ENCODE measurements at regions not wholly inside any gene's neighbourhood (a gene's known extent, or its start where the extent isn't known, plus 50 kb on each side); places are given as distances from the start of the nearest gene placed in this dataset.
A peak's percentile ranks its signal among the peaks of the same experiment; 100 is the strongest.

DNA sequence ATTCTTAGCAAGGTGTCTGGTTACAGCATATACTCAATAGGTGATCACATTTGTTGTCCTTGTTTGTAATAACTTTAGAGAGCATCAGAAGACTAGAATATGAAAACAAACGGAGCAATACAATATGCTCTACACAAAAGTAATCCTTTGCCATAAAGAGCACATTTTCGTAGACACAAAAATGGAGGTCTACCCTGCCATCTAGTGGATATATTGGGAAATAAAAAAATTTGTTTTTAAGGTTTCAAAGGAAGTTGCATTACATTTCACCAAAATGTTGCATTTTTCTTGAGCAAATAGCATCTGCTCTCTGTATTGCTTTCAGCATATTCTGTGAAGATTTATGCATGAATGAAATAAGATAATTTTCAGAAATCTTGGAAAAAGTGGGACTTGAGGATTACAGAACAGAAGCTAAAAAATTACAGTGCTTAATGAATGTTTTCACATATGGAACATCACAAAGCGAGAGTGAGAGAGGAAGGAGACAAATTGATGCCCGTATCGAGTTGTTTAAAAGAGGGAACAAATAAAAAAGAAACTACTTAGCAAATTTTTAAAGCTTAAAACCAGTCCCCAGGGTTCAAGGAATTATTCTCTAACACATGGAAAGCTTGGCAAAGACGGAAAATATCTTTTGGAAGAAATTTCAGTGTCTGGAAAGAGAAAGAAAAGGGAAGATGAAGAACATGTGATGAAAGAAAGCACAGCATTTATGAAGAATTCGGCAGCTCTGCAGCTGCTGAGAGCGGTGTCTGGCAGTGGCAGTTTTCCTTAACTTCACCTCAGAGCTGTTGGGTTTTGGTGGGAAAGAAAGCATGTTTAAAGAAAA lies 390.1 kb downstream of the ANKRD50 start:
- TF ChIP-seq, protein P1, sequence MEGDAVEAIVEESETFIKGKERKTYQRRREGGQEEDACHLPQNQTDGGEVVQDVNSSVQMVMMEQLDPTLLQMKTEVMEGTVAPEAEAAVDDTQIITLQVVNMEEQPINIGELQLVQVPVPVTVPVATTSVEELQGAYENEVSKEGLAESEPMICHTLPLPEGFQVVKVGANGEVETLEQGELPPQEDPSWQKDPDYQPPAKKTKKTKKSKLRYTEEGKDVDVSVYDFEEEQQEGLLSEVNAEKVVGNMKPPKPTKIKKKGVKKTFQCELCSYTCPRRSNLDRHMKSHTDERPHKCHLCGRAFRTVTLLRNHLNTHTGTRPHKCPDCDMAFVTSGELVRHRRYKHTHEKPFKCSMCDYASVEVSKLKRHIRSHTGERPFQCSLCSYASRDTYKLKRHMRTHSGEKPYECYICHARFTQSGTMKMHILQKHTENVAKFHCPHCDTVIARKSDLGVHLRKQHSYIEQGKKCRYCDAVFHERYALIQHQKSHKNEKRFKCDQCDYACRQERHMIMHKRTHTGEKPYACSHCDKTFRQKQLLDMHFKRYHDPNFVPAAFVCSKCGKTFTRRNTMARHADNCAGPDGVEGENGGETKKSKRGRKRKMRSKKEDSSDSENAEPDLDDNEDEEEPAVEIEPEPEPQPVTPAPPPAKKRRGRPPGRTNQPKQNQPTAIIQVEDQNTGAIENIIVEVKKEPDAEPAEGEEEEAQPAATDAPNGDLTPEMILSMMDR (IDR thresholded peaks at IDR 0.05), result peak; percentile 70
- TF ChIP-seq, protein P2, sequence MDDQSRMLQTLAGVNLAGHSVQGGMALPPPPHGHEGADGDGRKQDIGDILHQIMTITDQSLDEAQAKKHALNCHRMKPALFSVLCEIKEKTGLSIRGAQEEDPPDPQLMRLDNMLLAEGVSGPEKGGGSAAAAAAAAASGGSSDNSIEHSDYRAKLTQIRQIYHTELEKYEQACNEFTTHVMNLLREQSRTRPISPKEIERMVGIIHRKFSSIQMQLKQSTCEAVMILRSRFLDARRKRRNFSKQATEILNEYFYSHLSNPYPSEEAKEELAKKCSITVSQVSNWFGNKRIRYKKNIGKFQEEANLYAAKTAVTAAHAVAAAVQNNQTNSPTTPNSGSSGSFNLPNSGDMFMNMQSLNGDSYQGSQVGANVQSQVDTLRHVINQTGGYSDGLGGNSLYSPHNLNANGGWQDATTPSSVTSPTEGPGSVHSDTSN (IDR thresholded peaks at IDR 0.05), result no peak
- TF ChIP-seq MXI1 (IDR thresholded peaks at IDR 0.05; ENCODE audit: low read depth, low read length) (no peak), TCF12 (IDR thresholded peaks at IDR 0.05) (no peak), EP300 (IDR thresholded peaks at IDR 0.05; ENCODE audit: borderline replicate concordance in 1 of 2, low read depth in 1 of 2, low read length in 1 of 2) (no peak), SIN3A (IDR thresholded peaks at IDR 0.05; ENCODE audit: borderline replicate concordance, low read depth, low read length) (no peak), YY1 (IDR thresholded peaks at IDR 0.05; ENCODE audit: low read depth) (no peak), RAD21 (IDR thresholded peaks at IDR 0.05; ENCODE audit: low read length) (peak; percentile 81), SMC3 (IDR thresholded peaks at IDR 0.05; ENCODE audit: low read depth, low read length) (peak; percentile 49), POLR2AphosphoS5 (IDR thresholded peaks at IDR 0.05; ENCODE audit: low read depth, low read length) (no peak), RCOR1 (IDR thresholded peaks at IDR 0.05; ENCODE audit: low read length) (no peak)
- TF ChIP-seq, protein P3, sequence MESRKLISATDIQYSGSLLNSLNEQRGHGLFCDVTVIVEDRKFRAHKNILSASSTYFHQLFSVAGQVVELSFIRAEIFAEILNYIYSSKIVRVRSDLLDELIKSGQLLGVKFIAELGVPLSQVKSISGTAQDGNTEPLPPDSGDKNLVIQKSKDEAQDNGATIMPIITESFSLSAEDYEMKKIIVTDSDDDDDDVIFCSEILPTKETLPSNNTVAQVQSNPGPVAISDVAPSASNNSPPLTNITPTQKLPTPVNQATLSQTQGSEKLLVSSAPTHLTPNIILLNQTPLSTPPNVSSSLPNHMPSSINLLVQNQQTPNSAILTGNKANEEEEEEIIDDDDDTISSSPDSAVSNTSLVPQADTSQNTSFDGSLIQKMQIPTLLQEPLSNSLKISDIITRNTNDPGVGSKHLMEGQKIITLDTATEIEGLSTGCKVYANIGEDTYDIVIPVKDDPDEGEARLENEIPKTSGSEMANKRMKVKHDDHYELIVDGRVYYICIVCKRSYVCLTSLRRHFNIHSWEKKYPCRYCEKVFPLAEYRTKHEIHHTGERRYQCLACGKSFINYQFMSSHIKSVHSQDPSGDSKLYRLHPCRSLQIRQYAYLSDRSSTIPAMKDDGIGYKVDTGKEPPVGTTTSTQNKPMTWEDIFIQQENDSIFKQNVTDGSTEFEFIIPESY (IDR thresholded peaks at IDR 0.05; ENCODE audit: borderline replicate concordance, low read depth), result no peak

Measured in SK-N-SH (cell line).